ENCODE measurements at regions not wholly inside any gene's neighbourhood (a gene's known extent, or its start where the extent isn't known, plus 50 kb on each side); places are given as distances from the start of the nearest gene placed in this dataset.

DNA sequence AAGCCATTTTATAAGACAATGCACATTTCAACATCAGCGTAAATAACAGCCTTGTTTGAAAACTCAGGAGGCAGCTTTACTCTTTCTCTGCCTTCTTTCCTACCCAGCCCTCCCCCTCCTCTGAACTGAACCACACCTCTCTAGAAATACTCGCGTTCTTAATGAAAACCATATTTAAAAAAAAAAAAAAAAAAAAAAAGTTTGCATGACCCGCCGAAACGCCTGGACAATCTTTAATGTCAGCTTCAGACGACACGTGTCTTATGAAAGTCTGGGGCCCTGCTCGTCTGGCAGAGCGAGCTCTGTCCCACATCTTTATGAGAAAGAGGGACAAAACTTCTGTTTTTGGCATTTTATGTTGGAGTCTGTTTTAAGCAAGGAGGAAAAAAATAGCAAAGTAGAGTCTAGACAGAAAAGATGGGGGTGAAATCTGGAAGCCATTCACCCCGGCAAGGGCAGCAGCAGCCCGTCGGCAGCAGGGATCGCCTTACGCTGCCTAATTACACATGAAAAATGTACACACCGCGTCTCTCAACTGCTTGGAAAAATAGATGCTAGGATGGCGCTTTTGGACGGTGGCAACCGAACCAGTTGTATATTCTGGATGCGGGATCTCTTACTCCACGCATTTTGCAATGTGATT is 130.4 kb upstream of the ETS2 start:
- Histone ChIP-seq H3K9ac (ENCODE audit: insufficient read depth in 1 of 2, low read depth in 2 of 2, low read length in 2 of 2) (no peak overlapping the region), H3K4me2 (ENCODE audit: insufficient read depth, low read length) (no peak overlapping the region), H3K4me1 (replicated peaks in 1 of 2; ENCODE audit: control insufficient read depth in 2 of 2, insufficient read depth in 2 of 2, low read length in 2 of 2) (no peaks in the 10 kb centered on the region), H3K9me3 (replicated peaks; ENCODE audit: control insufficient read depth, insufficient read depth, low read depth, low read length) (no peaks in the 10 kb centered on the region), H2AFZ (ENCODE audit: low read depth, low read length) (no peak overlapping the region), H3K27me3 (ENCODE audit: control insufficient read depth in 2 of 2, insufficient read depth in 2 of 2, low read length in 2 of 2) (peaks cover 22 to 23% of the 10 kb centered on the region in 2 experiments), H3K27ac (ENCODE audit: extremely low read depth, low read depth, low read length) (no peak overlapping the region), H3K36me3 (ENCODE audit: control insufficient read depth, insufficient read depth, low read length) (no peaks in the 10 kb centered on the region), H3K4me3 (no peak overlapping the region), H4K20me1 (replicated peaks; ENCODE audit: control insufficient read depth, insufficient read depth, low read length) (no peaks in the 10 kb centered on the region), H3K9me1 (ENCODE audit: control insufficient read depth, insufficient read depth, low read length) (no peaks in the 10 kb centered on the region), H3K79me2 (ENCODE audit: control insufficient read depth, insufficient read depth, low read length) (no peaks in the 10 kb centered on the region)
- intact Hi-C loops (cut with micrococcal nuclease) (no loop called here), in situ Hi-C loops (cut with MboI) (no loop called here)
- no TSS peak for BruUV-seq (replicated peaks)
- DNase-seq (ENCODE audit: extremely low read depth in 1 of 4, low spot score in 3 of 4) (no peak), ATAC-seq (no peak), FAIRE-seq (no peak)
- WGBS (ENCODE audit: insufficient coverage, low coverage, missing lambda C conversion rate) = under 1% methylated on average over 22 of the region's 22 CpGs
- CTCF ChIA-PET (ENCODE audit: low intra/inter-chr PET ratio) = no interaction called here
- POLR2A ChIA-PET = interaction anchor here (0.6 kb wide), 1 partner anchor 1407 kb away, joined by 3 read pairs; no protein-coding TSS in a partner anchor
- TF ChIP-seq TARDBP (IDR thresholded peaks at IDR 0.05) = no peak
- no peak for TF ChIP-seq PRDM10 (IDR thresholded peaks at IDR 0.05; ENCODE audit: partially characterized antibody)
- TF ChIP-seq, protein P1, sequence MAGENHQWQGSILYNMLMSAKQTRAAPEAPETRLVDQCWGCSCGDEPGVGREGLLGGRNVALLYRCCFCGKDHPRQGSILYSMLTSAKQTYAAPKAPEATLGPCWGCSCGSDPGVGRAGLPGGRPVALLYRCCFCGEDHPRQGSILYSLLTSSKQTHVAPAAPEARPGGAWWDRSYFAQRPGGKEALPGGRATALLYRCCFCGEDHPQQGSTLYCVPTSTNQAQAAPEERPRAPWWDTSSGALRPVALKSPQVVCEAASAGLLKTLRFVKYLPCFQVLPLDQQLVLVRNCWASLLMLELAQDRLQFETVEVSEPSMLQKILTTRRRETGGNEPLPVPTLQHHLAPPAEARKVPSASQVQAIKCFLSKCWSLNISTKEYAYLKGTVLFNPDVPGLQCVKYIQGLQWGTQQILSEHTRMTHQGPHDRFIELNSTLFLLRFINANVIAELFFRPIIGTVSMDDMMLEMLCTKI (IDR thresholded peaks at IDR 0.05; ENCODE audit: partially characterized antibody) = no peak
- no peak for TF ChIP-seq ZNF12 (CRISPR knock-in tag; IDR thresholded peaks at IDR 0.05)
- no peak for TF ChIP-seq OTX1 (CRISPR knock-in tag; IDR thresholded peaks at IDR 0.05)
- TF ChIP-seq RBM22 (IDR thresholded peaks at IDR 0.05; ENCODE audit: low read depth, low read length, poor library complexity, severe bottlenecking) = no peak
- no peak for TF ChIP-seq EHMT2 (IDR thresholded peaks at IDR 0.05)
- TF ChIP-seq, protein P2, sequence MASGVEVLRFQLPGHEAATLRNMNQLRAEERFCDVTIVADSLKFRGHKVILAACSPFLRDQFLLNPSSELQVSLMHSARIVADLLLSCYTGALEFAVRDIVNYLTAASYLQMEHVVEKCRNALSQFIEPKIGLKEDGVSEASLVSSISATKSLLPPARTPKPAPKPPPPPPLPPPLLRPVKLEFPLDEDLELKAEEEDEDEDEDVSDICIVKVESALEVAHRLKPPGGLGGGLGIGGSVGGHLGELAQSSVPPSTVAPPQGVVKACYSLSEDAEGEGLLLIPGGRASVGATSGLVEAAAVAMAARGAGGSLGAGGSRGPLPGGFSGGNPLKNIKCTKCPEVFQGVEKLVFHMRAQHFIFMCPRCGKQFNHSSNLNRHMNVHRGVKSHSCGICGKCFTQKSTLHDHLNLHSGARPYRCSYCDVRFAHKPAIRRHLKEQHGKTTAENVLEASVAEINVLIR (CRISPR knock-in tag; IDR thresholded peaks at IDR 0.05) = no peak
- TF ChIP-seq ETV1 (tag; conservative IDR thresholded peaks at IDR 0.05; ENCODE audit: low read depth) = no peak
- no peak for TF ChIP-seq SOX6 (IDR thresholded peaks at IDR 0.05)
- TF ChIP-seq RNF219 (CRISPR knock-in tag; IDR thresholded peaks at IDR 0.05) = no peak
- no peak for TF ChIP-seq GTF2E2 (tag; IDR thresholded peaks at IDR 0.05)
